ENCODE measurements at regions not wholly inside any gene's neighbourhood (a gene's known extent, or its start where the extent isn't known, plus 50 kb on each side); places are given as distances from the start of the nearest gene placed in this dataset.

- TF ChIP-seq, protein P1, sequence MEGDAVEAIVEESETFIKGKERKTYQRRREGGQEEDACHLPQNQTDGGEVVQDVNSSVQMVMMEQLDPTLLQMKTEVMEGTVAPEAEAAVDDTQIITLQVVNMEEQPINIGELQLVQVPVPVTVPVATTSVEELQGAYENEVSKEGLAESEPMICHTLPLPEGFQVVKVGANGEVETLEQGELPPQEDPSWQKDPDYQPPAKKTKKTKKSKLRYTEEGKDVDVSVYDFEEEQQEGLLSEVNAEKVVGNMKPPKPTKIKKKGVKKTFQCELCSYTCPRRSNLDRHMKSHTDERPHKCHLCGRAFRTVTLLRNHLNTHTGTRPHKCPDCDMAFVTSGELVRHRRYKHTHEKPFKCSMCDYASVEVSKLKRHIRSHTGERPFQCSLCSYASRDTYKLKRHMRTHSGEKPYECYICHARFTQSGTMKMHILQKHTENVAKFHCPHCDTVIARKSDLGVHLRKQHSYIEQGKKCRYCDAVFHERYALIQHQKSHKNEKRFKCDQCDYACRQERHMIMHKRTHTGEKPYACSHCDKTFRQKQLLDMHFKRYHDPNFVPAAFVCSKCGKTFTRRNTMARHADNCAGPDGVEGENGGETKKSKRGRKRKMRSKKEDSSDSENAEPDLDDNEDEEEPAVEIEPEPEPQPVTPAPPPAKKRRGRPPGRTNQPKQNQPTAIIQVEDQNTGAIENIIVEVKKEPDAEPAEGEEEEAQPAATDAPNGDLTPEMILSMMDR (IDR thresholded peaks at IDR 0.05; ENCODE audit: low read depth, low read length) = no peak
Measured at GRCh38 chr5:87608385-87608784, 195.7 kb upstream of the CCNH start.

GRCh38 chr5:87605663-87606062 is 192.9 kb upstream of the CCNH start:
- Histone ChIP-seq H3K27ac (no peak overlapping the region), H3K27me3 (no peaks in the 10 kb centered on the region), H3K4me1 (ENCODE audit: low read depth) (no peaks in the 10 kb centered on the region), H3K36me3 (no peaks in the 10 kb centered on the region), H3K4me3 (no peak overlapping the region), H3K9me3 (ENCODE audit: low read depth) (no peaks in the 10 kb centered on the region)
- no peak for DNase-seq (ENCODE audit: low read depth in 1 of 2, low spot score in 1 of 2)
- TF ChIP-seq, protein P1 (IDR thresholded peaks at IDR 0.05; ENCODE audit: low read depth, low read length) = no peak

More at GRCh38 chr5:87608385-87608784, 195.7 kb upstream of the CCNH start:
- no peaks in the 10 kb centered on the region for H3K36me3 ChIP-seq
- no peaks in the 10 kb centered on the region for H3K27me3 ChIP-seq
- no peak overlapping the region for H3K4me3 ChIP-seq
- no peaks in the 10 kb centered on the region for H3K4me1 ChIP-seq (ENCODE audit: low read depth)
- no peaks in the 10 kb centered on the region for H3K9me3 ChIP-seq (ENCODE audit: low read depth)
- H3K27ac ChIP-seq = no peak overlapping the region
- no peak for DNase-seq (ENCODE audit: low read depth in 1 of 2, low spot score in 1 of 2)

GRCh38 chr5:87599778-87600177 is 187.0 kb upstream of the CCNH start:
- no peaks in the 10 kb centered on the region for H3K9me3 ChIP-seq (ENCODE audit: low read depth)
- H3K4me1 ChIP-seq (ENCODE audit: low read depth) = no peaks in the 10 kb centered on the region
- TF ChIP-seq, protein P1 (IDR thresholded peaks at IDR 0.05; ENCODE audit: low read depth, low read length) = no peak
- no peaks in the 10 kb centered on the region for H3K27me3 ChIP-seq
- H3K36me3 ChIP-seq = no peaks in the 10 kb centered on the region
- no peak overlapping the region for H3K27ac ChIP-seq
- no peak for DNase-seq (ENCODE audit: low read depth in 1 of 2, low spot score in 1 of 2)
- no peak overlapping the region for H3K4me3 ChIP-seq

DNA sequence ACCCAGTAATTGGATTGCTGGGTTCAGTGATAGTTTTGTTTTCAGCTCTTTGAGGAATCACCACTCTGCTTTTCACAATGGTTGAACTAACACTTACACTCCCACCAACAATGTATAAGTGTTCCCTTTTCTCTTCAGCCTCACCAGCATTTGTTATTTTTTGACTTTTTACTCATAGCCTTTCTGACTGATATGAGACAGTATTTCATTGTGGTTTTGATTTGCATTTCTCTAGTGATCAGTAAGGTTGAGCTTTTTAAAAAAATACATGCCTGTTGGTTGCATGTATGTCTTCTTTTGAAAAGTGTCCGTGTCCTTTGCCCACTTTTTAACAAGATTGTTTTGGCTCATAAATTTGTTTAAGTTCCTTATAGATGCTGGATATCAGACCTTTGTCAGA is 185.7 kb upstream of the CCNH start:
- Histone ChIP-seq H3K4me1 (ENCODE audit: low read depth) (no peaks in the 10 kb centered on the region), H3K4me3 (no peak overlapping the region), H3K36me3 (no peaks in the 10 kb centered on the region), H3K27ac (no peak overlapping the region), H3K27me3 (no peaks in the 10 kb centered on the region), H3K9me3 (ENCODE audit: low read depth) (no peaks in the 10 kb centered on the region)
- no peak for DNase-seq (ENCODE audit: low read depth in 1 of 2, low spot score in 1 of 2)
- TF ChIP-seq, protein P1 (IDR thresholded peaks at IDR 0.05; ENCODE audit: low read depth, low read length) = no peak

DNA sequence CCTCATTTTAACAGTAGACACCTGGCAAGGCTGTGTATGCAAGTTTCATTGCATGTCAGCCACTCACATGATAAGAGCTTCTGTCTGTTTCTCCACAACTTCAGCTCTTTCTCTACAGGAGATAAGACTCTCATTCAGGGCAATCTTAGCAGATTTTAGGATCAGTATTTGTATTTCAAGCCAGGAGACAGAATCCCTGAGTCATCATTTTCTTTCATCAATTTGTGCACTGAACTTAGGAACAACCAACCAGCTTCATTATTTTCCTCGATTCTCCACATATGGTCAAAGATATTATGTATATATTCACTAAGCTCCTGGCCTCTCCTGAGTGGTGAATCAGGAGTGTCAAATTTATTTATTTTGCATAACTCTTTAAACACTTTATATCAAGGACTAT is 181.8 kb upstream of the CCNH start:
- DNase-seq (ENCODE audit: low read depth in 1 of 2, low spot score in 1 of 2) = no peak
- no peak overlapping the region for H3K27ac ChIP-seq
- H3K4me1 ChIP-seq (ENCODE audit: low read depth) = no peaks in the 10 kb centered on the region
- no peaks in the 10 kb centered on the region for H3K9me3 ChIP-seq (ENCODE audit: low read depth)
- no peaks in the 10 kb centered on the region for H3K36me3 ChIP-seq
- H3K27me3 ChIP-seq = no peaks in the 10 kb centered on the region
- TF ChIP-seq, protein P1 (IDR thresholded peaks at IDR 0.05; ENCODE audit: low read depth, low read length) = no peak
- H3K4me3 ChIP-seq = no peak overlapping the region

- no peaks in the 10 kb centered on the region for H3K36me3 ChIP-seq
Measured at GRCh38 chr5:87589587-87589986, 176.9 kb upstream of the CCNH start.

More at GRCh38 chr5:87589587-87589986, 176.9 kb upstream of the CCNH start:
- Histone ChIP-seq H3K9me3 (ENCODE audit: low read depth) (no peaks in the 10 kb centered on the region), H3K4me1 (ENCODE audit: low read depth) (no peaks in the 10 kb centered on the region), H3K27ac (no peak overlapping the region), H3K27me3 (no peaks in the 10 kb centered on the region), H3K4me3 (no peak overlapping the region)
- TF ChIP-seq, protein P1 (IDR thresholded peaks at IDR 0.05; ENCODE audit: low read depth, low read length) = no peak
- no peak for DNase-seq (ENCODE audit: low read depth in 1 of 2, low spot score in 1 of 2)
